ENCODE measurements at regions not wholly inside any gene's neighbourhood (a gene's known extent, or its start where the extent isn't known, plus 50 kb on each side); places are given as distances from the start of the nearest gene placed in this dataset.
A peak's percentile ranks its signal among the peaks of the same experiment; 100 is the strongest.
"Not testable (repeated sequence)": the region's sequence is repeated elsewhere in the genome, so short reads cannot be mapped to it uniquely, and the experiment has no call there.

DNA sequence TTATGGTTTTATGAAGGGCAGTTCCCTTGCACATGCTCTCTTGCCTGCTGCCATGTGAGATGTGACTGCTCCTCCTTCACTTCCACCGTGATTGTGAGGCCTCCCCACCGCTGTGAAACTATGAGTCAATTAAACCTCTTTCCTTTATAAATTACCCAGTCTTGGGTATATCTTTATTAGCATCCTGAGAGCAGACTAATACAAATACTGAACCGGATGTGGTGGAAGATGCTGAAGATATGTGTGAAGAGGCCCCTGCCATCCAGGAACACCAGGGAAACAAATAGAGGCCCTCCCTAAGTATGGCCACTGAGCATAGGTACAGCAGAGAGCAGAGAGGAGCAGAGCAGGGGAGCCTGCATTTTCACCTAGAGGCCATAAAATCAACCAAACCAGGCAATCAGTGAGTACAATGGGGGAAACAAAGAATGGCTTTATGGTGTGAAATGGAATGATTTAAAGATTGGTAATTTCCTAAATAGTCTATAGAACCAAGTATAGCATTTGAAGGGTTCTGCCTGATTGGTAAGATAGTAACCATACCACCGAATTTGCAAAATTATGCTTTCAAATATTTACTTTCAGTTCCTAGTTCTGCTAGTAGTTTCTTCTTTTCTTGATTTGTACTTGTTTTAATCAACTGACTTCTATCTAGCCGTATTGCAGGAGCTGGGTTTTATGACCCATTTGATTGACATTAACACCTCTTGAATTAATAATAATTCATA lies 421.6 kb downstream of the IRX1 start:
- Histone ChIP-seq H3K4me3 (ENCODE audit: low read depth, low read length) (no peak overlapping the region), H3K27ac (ENCODE audit: low read depth) (no peak overlapping the region), H3K4me1 (ENCODE audit: insufficient read depth) (no peaks in the 10 kb centered on the region), H3K36me3 (ENCODE audit: insufficient read depth) (no peaks in the 10 kb centered on the region)
- WGBS, result 57% methylated on average over 5 of the region's 5 CpGs
- DNase-seq (ENCODE audit: extremely low spot score), result no peak

DNA sequence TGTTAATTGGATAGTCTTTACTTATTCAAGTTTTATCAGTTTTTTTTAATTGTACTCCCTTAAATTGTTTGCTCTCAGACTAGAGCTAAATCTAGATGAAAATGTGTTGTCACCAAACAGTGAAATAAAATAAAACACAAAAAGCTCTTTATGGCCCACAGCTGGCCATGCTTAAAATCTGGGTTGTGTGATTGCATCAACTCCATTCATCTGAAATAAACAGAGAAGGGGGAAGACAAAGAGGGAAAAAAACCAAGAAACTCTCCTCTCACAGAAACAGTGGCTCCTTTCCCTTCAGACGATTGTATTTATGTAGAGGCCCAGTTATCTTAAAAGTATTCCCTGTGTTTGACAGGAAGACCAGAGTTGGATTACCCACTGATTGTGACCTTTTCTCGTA lies 422.4 kb downstream of the IRX1 start:
- Histone ChIP-seq H3K36me3 (ENCODE audit: insufficient read depth) (no peaks in the 10 kb centered on the region), H3K4me1 (ENCODE audit: insufficient read depth) (no peaks in the 10 kb centered on the region), H3K4me3 (ENCODE audit: low read depth, low read length) (no peak overlapping the region), H3K27ac (ENCODE audit: low read depth) (no peak overlapping the region)
- DNase-seq (ENCODE audit: extremely low spot score), result no peak
- WGBS, result 17% methylated on average over 2 of the region's 2 CpGs

DNA sequence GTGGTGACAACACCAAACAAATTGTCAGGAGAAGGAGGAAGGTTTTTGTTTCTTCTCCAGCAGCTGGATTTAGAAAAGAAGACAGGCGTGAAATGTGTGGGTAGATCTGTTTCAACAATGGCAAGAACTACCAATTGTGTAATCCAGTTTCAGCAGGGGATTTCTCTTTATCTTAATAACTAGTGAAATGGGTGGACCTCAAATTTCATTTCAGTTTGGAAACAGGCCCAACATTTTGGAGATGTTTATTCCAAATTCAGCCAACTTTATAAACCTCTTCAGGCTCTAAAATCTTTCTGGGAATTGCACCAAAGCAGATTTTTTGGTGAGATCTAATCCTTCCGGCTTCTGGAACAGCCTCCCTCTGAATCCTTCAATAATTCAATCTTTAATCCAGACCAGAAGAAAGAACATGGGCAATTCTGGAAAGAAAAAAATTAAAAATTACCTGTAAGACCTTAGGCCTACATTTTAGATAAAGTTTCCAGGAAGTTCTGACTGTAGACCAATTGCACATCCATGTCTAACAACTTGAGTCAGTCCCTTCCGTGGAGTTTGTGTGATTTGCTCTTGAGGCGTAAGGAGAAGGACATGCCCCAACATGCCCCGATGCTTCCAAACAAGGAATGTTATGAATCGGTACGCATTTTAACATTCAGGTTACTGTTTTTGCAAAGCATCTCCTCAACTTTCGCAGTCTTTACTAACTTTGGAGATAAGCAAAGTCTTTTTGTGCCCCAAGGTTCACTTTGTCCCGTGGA lies 423.6 kb downstream of the IRX1 start:
- 73% methylated on average over 9 of the region's 9 CpGs for WGBS
- H3K36me3 ChIP-seq (ENCODE audit: insufficient read depth), result no peaks in the 10 kb centered on the region
- H3K27ac ChIP-seq (ENCODE audit: low read depth), result no peak overlapping the region
- peak; percentile 8 for DNase-seq (ENCODE audit: extremely low spot score)
- no peaks in the 10 kb centered on the region for H3K4me1 ChIP-seq (ENCODE audit: insufficient read depth)
- H3K4me3 ChIP-seq (ENCODE audit: low read depth, low read length), result no peak overlapping the region

DNA sequence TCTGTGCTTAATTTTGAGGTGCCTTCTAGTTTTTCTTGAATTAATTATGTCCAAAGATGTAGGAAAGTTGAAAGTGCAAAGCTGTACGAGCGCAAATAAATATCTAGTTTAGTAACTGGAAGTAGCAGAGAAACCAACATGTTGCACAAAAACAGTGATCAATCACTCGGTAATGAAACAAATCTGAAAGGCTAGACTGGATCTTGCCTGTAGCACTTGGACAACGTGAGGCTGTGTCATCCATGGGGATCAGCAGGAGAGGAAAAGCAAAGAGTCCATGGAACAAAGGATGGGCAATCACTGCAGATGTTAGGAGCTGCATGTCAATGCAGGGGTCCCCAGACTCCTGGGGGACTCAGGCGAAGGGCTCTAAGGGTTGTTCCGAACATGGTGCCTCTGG lies 424.2 kb downstream of the IRX1 start:
- no peak for DNase-seq (ENCODE audit: extremely low spot score)
- 87% methylated on average over 6 of the region's 6 CpGs for WGBS
- Histone ChIP-seq H3K27ac (ENCODE audit: low read depth) (no peak overlapping the region), H3K36me3 (ENCODE audit: insufficient read depth) (no peaks in the 10 kb centered on the region), H3K4me3 (ENCODE audit: low read depth, low read length) (no peak overlapping the region), H3K4me1 (ENCODE audit: insufficient read depth) (no peaks in the 10 kb centered on the region)

DNA sequence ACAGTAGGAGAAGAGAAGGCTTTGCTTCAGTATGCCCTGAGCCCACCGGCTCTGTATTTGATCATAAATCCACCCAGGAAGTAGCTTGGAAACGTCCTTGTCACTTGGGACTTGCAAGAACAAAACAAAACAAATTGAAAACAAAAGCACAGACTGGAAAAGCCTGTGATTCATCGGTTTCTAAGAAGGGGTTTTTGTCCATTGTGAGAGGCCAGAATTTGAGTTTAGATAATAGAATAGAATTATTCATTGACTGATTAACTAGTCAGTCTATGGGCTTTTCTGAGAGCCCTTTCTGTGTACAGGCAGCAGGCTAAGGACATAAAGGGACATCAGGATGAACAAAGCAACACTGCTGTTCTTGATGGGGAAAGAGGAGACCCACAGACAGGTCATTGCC lies 424.8 kb downstream of the IRX1 start:
- Histone ChIP-seq H3K4me3 (ENCODE audit: low read depth, low read length) (no peak overlapping the region), H3K27ac (ENCODE audit: low read depth) (no peak overlapping the region), H3K4me1 (ENCODE audit: insufficient read depth) (no peaks in the 10 kb centered on the region), H3K36me3 (ENCODE audit: insufficient read depth) (no peaks in the 10 kb centered on the region)
- WGBS, result 39% methylated on average over 3 of the region's 3 CpGs
- no peak for DNase-seq (ENCODE audit: extremely low spot score)

DNA sequence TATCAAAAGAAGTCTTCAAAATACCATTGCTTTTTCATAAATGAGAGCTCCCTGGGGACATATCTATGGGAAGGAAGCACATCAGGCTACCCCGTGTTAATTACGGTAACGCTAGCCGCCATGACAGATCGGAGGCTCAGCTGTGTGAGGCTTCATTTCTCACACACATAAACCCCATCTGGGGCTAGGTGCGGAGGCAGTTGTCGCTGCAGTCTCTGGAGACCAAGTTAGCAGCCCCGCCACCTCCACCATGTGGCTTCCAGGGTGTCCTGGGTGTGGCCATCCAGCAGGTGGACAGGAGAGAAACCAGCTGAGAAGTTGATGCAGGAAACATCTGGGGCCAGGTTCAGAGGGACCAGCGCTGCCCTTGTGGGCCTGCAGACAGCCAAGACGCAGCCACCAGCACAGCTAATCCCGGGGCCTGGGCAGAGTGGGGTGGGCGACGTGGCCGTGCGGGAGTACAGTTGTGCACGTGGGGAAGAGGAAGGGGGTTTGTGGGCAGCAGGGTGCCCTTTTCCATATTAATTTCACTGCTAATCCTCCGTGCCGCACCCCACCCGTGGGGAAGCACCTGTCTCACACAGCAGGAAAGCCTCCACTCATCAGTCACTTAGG lies 426.5 kb downstream of the IRX1 start:
- Histone ChIP-seq H3K4me1 (ENCODE audit: insufficient read depth) (no peaks in the 10 kb centered on the region), H3K27ac (ENCODE audit: low read depth) (no peak overlapping the region), H3K4me3 (ENCODE audit: low read depth, low read length) (no peak overlapping the region), H3K36me3 (ENCODE audit: insufficient read depth) (no peaks in the 10 kb centered on the region)
- 90% methylated on average over 19 of the region's 19 CpGs for WGBS
- no peak for DNase-seq (ENCODE audit: extremely low spot score)

DNA sequence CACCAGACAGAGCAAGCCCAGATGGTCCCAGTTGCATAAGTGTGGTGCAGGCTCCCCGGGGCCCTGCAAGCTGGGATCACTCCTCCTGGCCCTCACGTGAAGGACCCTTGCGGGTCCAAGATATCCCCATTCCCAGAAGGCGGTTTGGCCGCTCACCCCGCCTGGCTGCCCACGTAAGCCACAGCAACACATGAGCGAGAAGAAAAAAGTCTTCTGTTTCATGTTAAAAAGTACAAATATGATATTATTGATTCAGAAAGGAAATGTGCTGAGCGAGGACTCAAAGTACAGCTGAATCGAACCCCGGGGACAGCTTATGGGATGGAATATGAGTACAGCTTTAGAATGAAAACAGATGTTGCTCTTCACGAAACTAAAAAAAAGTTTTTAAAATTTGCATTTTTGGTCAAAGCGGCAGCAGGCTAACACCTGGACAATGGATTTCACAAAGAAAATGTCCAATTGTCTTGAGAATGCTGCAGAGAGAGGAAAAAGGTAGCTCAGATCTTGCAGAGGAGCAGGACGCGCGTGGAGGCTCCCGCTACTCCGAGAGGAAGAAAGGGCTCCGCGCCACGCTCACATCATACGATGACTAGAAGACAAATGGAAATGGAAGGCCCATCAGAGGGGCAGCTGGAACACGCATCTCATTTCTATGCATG lies 427.6 kb downstream of the IRX1 start:
- Histone ChIP-seq H3K4me1 (ENCODE audit: insufficient read depth) (no peaks in the 10 kb centered on the region), H3K36me3 (ENCODE audit: insufficient read depth) (no peaks in the 10 kb centered on the region), H3K4me3 (ENCODE audit: low read depth, low read length) (no peak overlapping the region), H3K27ac (ENCODE audit: low read depth) (no peak overlapping the region)
- 84% methylated on average over 23 of the region's 23 CpGs for WGBS
- DNase-seq (ENCODE audit: extremely low spot score), result no peak

DNA sequence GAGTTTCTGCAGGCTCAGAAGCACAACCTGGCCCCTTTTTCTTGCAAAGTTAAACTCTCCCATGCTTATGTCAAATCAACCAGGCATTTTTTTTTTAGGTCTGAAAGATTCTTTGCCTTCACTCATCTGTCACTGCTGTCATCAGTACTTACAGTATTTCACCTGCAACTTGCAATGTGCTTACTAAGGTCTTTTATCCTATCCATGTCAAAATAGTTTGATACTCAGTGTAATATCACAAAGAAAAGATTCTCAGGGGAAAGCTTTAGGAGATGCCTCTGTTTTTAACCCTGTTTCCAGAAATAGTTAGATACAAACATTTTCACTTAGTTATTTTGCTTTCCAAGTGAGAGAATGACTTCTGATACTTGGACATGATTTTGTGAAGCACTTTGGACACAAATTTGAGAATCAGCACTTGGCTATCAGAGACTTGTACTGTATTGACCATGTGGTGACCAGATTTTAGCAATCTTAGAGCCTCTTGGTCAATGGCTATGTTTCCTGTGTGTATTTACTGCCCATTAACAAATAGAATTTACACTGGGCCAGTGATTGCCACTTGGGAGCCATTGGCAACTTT lies 428.2 kb downstream of the IRX1 start:
- Histone ChIP-seq H3K4me1 (ENCODE audit: insufficient read depth) (no peaks in the 10 kb centered on the region), H3K4me3 (ENCODE audit: low read depth, low read length) (no peak overlapping the region), H3K36me3 (ENCODE audit: insufficient read depth) (no peaks in the 10 kb centered on the region), H3K27ac (ENCODE audit: low read depth) (no peak overlapping the region)
- DNase-seq (ENCODE audit: extremely low spot score), result no peak

DNA sequence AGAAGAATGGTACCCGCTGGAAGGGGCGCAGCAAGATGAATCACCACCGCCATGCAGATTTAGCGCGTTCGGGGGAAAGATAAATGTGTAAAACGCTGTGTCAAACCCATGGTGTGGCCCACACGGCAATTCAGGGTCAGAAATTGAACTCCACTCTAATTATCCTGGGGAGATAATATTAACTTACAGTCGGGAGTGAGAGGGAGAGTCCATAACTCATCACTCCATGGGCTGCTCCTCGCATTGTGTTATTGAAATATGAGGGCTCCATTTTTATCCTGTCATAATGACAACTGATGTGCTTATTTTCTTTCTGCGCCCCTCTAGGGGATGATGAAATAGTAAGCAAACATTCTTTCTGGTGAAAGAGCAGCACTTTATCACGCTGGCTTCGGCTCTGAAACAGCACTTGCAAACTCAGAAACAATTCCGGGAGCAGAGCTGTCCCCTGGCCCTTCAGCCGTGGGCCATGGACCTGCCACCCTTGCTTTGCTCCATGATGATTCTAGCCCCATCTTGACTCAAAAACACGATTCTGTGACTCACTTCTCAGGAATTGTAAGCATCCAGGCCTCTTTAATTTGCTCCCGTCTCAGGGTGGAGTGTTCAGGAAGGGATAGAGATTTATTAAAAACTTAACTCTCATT lies 431.6 kb downstream of the IRX1 start:
- H3K27ac ChIP-seq (ENCODE audit: low read depth), result no peak overlapping the region
- H3K4me1 ChIP-seq (ENCODE audit: insufficient read depth), result no peaks in the 10 kb centered on the region
- 71% methylated on average over 17 of the region's 17 CpGs for WGBS
- H3K4me3 ChIP-seq (ENCODE audit: low read depth, low read length), result no peak overlapping the region
- H3K36me3 ChIP-seq (ENCODE audit: insufficient read depth), result no peaks in the 10 kb centered on the region
- no peak for DNase-seq (ENCODE audit: extremely low spot score)

DNA sequence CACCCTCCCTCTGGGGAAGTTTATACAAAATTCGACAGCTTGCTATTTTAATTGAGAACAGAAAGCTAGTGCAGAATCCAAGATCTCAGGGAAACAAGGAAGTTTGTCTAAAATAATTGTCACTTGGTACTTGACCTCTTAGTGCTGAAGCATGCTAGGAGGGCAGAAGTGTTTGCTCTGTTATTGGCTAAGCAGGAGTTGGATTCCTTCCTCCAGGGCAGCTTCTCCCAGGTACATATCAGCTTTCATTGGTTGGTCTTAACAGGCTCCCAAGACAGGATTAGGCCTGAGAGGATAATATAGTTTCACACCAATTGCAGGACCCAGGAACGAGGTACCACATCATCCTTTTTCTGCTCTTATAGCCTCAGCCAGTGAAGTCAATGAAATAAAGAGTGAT lies 432.8 kb downstream of the IRX1 start:
- Histone ChIP-seq H3K36me3 (ENCODE audit: insufficient read depth) (no peaks in the 10 kb centered on the region), H3K4me3 (ENCODE audit: low read depth, low read length) (no peak overlapping the region), H3K27ac (ENCODE audit: low read depth) (no peak overlapping the region), H3K4me1 (ENCODE audit: insufficient read depth) (no peaks in the 10 kb centered on the region)
- DNase-seq (ENCODE audit: extremely low spot score), result no peak
- 21% methylated on average over 2 of the region's 2 CpGs for WGBS

DNA sequence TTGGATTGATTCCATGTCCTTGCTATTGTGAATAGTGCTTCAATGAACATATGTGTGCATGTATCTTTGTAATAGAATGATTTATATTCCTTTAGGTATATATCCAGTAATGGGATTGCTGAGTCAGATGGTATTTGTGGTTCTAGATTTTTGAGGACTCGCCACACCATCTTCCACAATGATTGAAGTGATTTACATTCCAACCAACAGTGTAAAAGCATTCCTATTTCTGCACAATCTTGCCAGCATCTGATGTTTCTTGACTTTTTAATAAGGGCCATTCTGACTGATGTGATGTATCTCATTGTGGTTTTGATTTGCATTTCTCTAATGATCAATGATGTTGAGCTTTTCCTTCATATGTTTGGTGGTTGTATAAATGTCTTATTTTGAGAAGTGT lies 437.9 kb downstream of the IRX1 start:
- not testable (repeated sequence) for H3K4me3 ChIP-seq (ENCODE audit: low read depth, low read length); H3K4me1 ChIP-seq (ENCODE audit: insufficient read depth); DNase-seq (ENCODE audit: extremely low spot score); H3K27ac ChIP-seq (ENCODE audit: low read depth); H3K36me3 ChIP-seq (ENCODE audit: insufficient read depth)
- WGBS, result 72% methylated on average over 1 of the region's 1 CpG

DNA sequence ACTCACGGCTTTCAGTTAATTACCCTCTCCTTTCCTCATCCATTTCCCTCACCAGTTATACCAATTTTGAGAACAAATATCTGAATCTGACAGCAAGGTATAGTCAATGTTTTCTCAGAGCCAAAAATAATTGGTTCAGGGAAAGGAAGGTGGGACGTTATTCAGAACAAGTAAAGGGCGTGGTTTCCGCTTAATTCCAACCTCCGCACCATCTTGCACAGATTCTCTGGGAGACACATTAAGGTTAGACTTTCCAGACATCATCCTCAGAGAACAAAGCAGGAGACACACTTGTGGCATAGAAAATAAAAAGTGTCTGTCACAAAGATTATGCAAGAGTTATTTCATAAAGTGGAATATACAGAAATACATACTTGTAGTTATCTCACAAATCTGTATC lies 441.2 kb downstream of the IRX1 start:
- DNase-seq (ENCODE audit: extremely low spot score), result no peak
- Histone ChIP-seq H3K36me3 (ENCODE audit: insufficient read depth) (no peaks in the 10 kb centered on the region), H3K4me3 (ENCODE audit: low read depth, low read length) (no peak overlapping the region), H3K27ac (ENCODE audit: low read depth) (no peak overlapping the region), H3K4me1 (ENCODE audit: insufficient read depth) (no peaks in the 10 kb centered on the region)
- 78% methylated on average over 5 of the region's 5 CpGs for WGBS

DNA sequence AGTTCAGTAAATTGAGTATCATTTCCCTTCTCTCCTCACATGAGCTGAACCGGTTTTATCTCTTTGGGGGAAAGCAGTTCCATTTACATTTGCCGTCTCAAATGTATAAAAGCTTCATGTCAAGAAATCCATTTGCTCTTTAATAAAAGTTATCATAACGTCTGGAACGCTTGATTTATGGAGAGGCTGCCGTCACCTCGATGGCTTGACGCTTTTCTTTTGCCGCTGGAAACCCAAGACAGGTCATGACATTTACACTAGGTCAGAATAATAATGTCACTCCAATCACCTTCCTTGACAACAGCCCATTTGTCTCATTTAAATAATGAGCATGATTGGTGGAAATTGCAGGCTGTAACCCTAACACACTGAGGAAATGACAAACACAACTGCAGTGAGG lies 443.4 kb downstream of the IRX1 start:
- WGBS, result 49% methylated on average over 8 of the region's 8 CpGs
- DNase-seq (ENCODE audit: extremely low spot score), result no peak
- H3K27ac ChIP-seq (ENCODE audit: low read depth), result no peak overlapping the region
- no peak overlapping the region for H3K4me3 ChIP-seq (ENCODE audit: low read depth, low read length)
- no peaks in the 10 kb centered on the region for H3K36me3 ChIP-seq (ENCODE audit: insufficient read depth)
- H3K4me1 ChIP-seq (ENCODE audit: insufficient read depth), result no peaks in the 10 kb centered on the region

All from urinary bladder (tissue), 3 donors.